NT2/D1 (cell line): ENCODE measurements at regions not wholly inside any gene's neighbourhood (a gene's known extent, or its start where the extent isn't known, plus 50 kb on each side); places are given as distances from the start of the nearest gene placed in this dataset.

ENCODE experiments used
- SUZ12 ChIP-seq: IDR thresholded peaks from 2 replicates; pipeline ENCODE4 v1.6.1; 2011; ENCODE audit not compliant: insufficient read length, insufficient read depth; ENCODE audit errors: extremely low read depth
- YY1 ChIP-seq: IDR thresholded peaks from 2 replicates; pipeline ENCODE4 v1.6.1; 2011; ENCODE audit not compliant: insufficient read length, insufficient read depth
- ZNF274 ChIP-seq: IDR thresholded peaks from 2 replicates; pipeline ENCODE4 v1.6.1; 2011; ENCODE audit warnings: mild to moderate bottlenecking, low read depth, low read length

DNA sequence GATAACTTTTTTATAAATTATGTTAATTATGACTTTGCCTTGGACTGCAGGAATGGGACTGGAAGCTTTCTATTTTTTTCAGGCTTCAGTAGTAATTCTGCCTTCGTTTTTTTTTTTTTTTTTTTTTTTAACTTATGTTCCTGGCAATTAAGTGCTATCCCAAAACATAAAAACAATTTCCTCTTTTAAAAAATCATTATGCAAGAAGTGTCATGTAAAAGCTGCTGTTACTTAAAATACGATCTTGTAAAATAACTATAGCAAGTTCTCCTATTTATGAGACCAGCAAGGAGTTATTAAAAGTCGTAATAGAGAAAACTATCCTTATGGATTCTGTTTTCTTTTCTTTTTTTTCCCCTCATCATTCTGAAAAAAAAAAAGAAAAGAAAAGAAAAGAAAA is 106.6 kb upstream of the FOXN2 start:
- TF ChIP-seq YY1 (no peak), SUZ12 (no peak), ZNF274 (no peak)
